H1 (cell line): ENCODE measurements at regions not wholly inside any gene's neighbourhood (a gene's known extent, or its start where the extent isn't known, plus 50 kb on each side); places are given as distances from the start of the nearest gene placed in this dataset.

Source experiments
- CTCF ChIA-PET: fragments of 300-600 bp; sonication (Branson Sonifier 250); formaldehyde crosslinking; loops from one replicate; lab custom pipeline; 2021; ENCODE audit not compliant: partially characterized antibody; lab: Charles Lee
- POLR2A ChIA-PET: fragments of 300-600 bp; sonication (Branson Sonifier 250); formaldehyde crosslinking; loops from one replicate; lab custom pipeline; 2021; ENCODE audit warnings: inconsistent platforms; ENCODE audit not compliant: partially characterized antibody; lab: Charles Lee
- DNase-seq, 2 experiments: peaks; one replicate each; pipeline versions ENCODE4 v3.0.0 to v3.0.0-alpha.2; 2010 to 2022; ENCODE audit warnings: low spot score in 2 of 2, low read depth in 1 of 2, mixed read lengths in 1 of 2
- FAIRE-seq: peaks from 2 replicates; lab custom pipeline; 2011; peaks lifted over from hg19 to GRCh38; lab: Jason Lieb, UNC
- H2AFZ ChIP-seq: 2 replicates; pipeline ENCODE4 v1.8.1; 2012; ENCODE audit warnings: low read length, inconsistent platforms
- H2AK5ac ChIP-seq: 2 replicates; pipeline ENCODE4 v1.6.1; 2013; ENCODE audit warnings: low read depth, low read length
- H2BK120ac ChIP-seq: replicated peaks from 2 replicates; pipeline ENCODE3; 2013; ENCODE audit warnings: low read depth, low read length, inconsistent platforms
- H2BK12ac ChIP-seq: 2 replicates; pipeline ENCODE4 v1.6.1; 2013; ENCODE audit warnings: low read depth, low read length
- H2BK15ac ChIP-seq: 2 replicates; pipeline ENCODE4 v1.6.1; 2013; ENCODE audit warnings: low read length
- H2BK20ac ChIP-seq: 2 replicates; pipeline ENCODE4 v1.6.1; 2013; ENCODE audit warnings: low read length
- H2BK5ac ChIP-seq: 2 replicates; pipeline ENCODE4 v1.6.1; 2013; ENCODE audit warnings: low read depth, low read length
- H3K14ac ChIP-seq: 2 replicates; pipeline ENCODE4 v1.6.1; 2013; ENCODE audit warnings: inconsistent platforms; ENCODE audit not compliant: insufficient read length
- H3K18ac ChIP-seq: 2 replicates; pipeline ENCODE4 v1.6.1; 2013; ENCODE audit warnings: low read length; ENCODE audit errors: extremely low read depth
- H3K23ac ChIP-seq: 2 replicates; pipeline ENCODE4 v1.6.1; 2013; ENCODE audit warnings: inconsistent platforms; ENCODE audit not compliant: insufficient read length
- H3K23me2 ChIP-seq: 2 replicates; pipeline ENCODE4 v1.6.1; 2013; ENCODE audit warnings: low read depth, low read length
- H3K27ac ChIP-seq: 2 replicates; pipeline ENCODE4 v1.6.1; 2011; ENCODE audit warnings: low read depth, low read length, inconsistent platforms
- H3K27me3 ChIP-seq, 4 experiments: replicated peaks in 1 of 4; 1 replicate in 1 of 4; 2 replicates in 3 of 4; pipeline versions ENCODE4 v1.6.1 to v1.8.1; 2011 to 2013; ENCODE audit warnings: low read length in 3 of 4, mild to moderate bottlenecking in 3 of 4, inconsistent platforms in 2 of 4, mixed read lengths in 2 of 4, moderate library complexity in 1 of 4; ENCODE audit not compliant: control insufficient read depth in 3 of 4, insufficient read depth in 3 of 4; ENCODE audit errors: extremely low read depth in 1 of 4
- H3K36me3 ChIP-seq, 4 experiments: 2 replicates each; pipeline versions ENCODE4 v1.6.1 to v1.8.1; 2011 to 2013; ENCODE audit warnings: mild to moderate bottlenecking in 4 of 4, low read length in 3 of 4, moderate library complexity in 2 of 4, control low read depth in 1 of 4, inconsistent platforms in 1 of 4; ENCODE audit not compliant: insufficient read depth in 4 of 4, control insufficient read depth in 2 of 4
- H3K4ac ChIP-seq: replicated peaks from 2 replicates; pipeline ENCODE3; 2013; ENCODE audit warnings: low read length, low read depth, mixed read lengths, inconsistent platforms; ENCODE audit not compliant: insufficient read length
- H3K4me1 ChIP-seq, 4 experiments: replicated peaks in 1 of 4; 1 replicate in 1 of 4; 2 replicates in 3 of 4; pipeline versions ENCODE4 v1.6.1 to v1.8.1; 2011 to 2013; ENCODE audit warnings: low read length in 3 of 4, inconsistent platforms in 2 of 4, mixed read lengths in 1 of 4; ENCODE audit not compliant: insufficient read depth in 4 of 4, control insufficient read depth in 3 of 4
- H3K4me2 ChIP-seq, 2 experiments: 2 replicates each; pipeline versions ENCODE4 v1.6.1 to v1.8.1; 2011 to 2013; ENCODE audit warnings: low read depth in 2 of 2, low read length in 2 of 2, control low read depth in 1 of 2, inconsistent platforms in 1 of 2, mild to moderate bottlenecking in 1 of 2; ENCODE audit not compliant: insufficient read depth in 1 of 2
- H3K4me3 ChIP-seq, 4 experiments: fragments of 200-600, 300-600 bp in 1 of 4; sonication (generic), shearing (Covaris generic), sonication (Bioruptor Twin) in 1 of 4; 2 replicates each; pipeline versions ENCODE4 v1.5.1 to v1.8.1; 2011 to 2016; ENCODE audit warnings: low read length in 4 of 4, low read depth in 3 of 4, control low read depth in 2 of 4, inconsistent platforms in 2 of 4, mild to moderate bottlenecking in 2 of 4, mixed read lengths in 1 of 4, moderate library complexity in 1 of 4; ENCODE audit not compliant: insufficient read depth in 2 of 4; ENCODE audit errors: extremely low read depth in 1 of 4
- H3K56ac ChIP-seq: replicated peaks from 2 replicates; pipeline ENCODE3; 2013; ENCODE audit warnings: low read depth, mild to moderate bottlenecking, mixed read lengths, low read length, inconsistent platforms; ENCODE audit not compliant: insufficient read length
- H3K79me1 ChIP-seq: 2 replicates; pipeline ENCODE4 v1.6.1; 2013; ENCODE audit warnings: low read depth, low read length, control low read depth
- H3K79me2 ChIP-seq, 2 experiments: 2 replicates each; pipeline versions ENCODE4 v1.6.1 to v1.8.1; 2012 to 2013; ENCODE audit warnings: low read length in 2 of 2, mild to moderate bottlenecking in 2 of 2, inconsistent platforms in 1 of 2; ENCODE audit not compliant: insufficient read depth in 2 of 2, control insufficient read depth in 1 of 2
- H3K9ac ChIP-seq, 4 experiments: replicated peaks in 1 of 4; 1 replicate in 1 of 4; 2 replicates in 3 of 4; pipeline versions ENCODE4 v1.6.1 to v1.8.1; 2011 to 2013; ENCODE audit warnings: low read depth in 3 of 4, low read length in 3 of 4, control low read depth in 2 of 4, mild to moderate bottlenecking in 2 of 4, moderate library complexity in 2 of 4, inconsistent platforms in 1 of 4; ENCODE audit errors: extremely low read depth in 1 of 4
- H3K9me3 ChIP-seq, 2 experiments: 2 replicates each; pipeline versions ENCODE4 v1.6.1 to v1.8.1; 2012 to 2013; ENCODE audit warnings: mild to moderate bottlenecking in 2 of 2, moderate library complexity in 2 of 2, control low read depth in 1 of 2, inconsistent platforms in 1 of 2, low read depth in 1 of 2, low read length in 1 of 2, mixed read lengths in 1 of 2; ENCODE audit not compliant: insufficient read depth in 2 of 2
- H4K20me1 ChIP-seq, 2 experiments: replicated peaks in 1 of 2; 2 replicates each; pipeline versions ENCODE3 to v1.8.1; 2011 to 2013; ENCODE audit warnings: inconsistent platforms in 2 of 2, low read length in 2 of 2, mild to moderate bottlenecking in 1 of 2; ENCODE audit not compliant: insufficient read depth in 2 of 2, control insufficient read depth in 1 of 2
- H4K5ac ChIP-seq: 2 replicates; pipeline ENCODE4 v1.6.1; 2013; ENCODE audit warnings: low read length, low read depth, mixed read lengths, inconsistent platforms; ENCODE audit not compliant: insufficient read length
- H4K8ac ChIP-seq: 2 replicates; pipeline ENCODE4 v1.8.0; 2013; ENCODE audit warnings: mild to moderate bottlenecking, moderate library complexity, low read length, inconsistent platforms; ENCODE audit not compliant: insufficient read depth; ENCODE audit errors: extremely low read depth
- H4K91ac ChIP-seq: replicated peaks from 2 replicates; pipeline ENCODE3; 2013; ENCODE audit warnings: low read length, mixed read lengths, inconsistent platforms; ENCODE audit not compliant: insufficient read length
- BRCA1 ChIP-seq: IDR thresholded peaks from 2 replicates; pipeline ENCODE4 v1.6.1; 2012; ENCODE audit warnings: low read depth, low read length, improper control_type of control experiment
- CHD1 ChIP-seq: IDR thresholded peaks from 2 replicates; pipeline ENCODE4 v1.6.1; 2012; ENCODE audit warnings: low read depth, low read length, improper control_type of control experiment
- E2F6 ChIP-seq: IDR thresholded peaks from 2 replicates; pipeline ENCODE4 v1.6.1; 2012; ENCODE audit warnings: inconsistent platforms
- GTF2F1 ChIP-seq: IDR thresholded peaks from 2 replicates; pipeline ENCODE4 v1.6.1; 2012; ENCODE audit warnings: low read depth, low read length, improper control_type of control experiment, borderline replicate concordance
- KDM4A ChIP-seq: IDR thresholded peaks from one replicate; pipeline ENCODE4 v1.7.1; 2012; ENCODE audit warnings: low read depth, mild to moderate bottlenecking, moderate library complexity, low read length, inconsistent platforms; ENCODE audit not compliant: severe bottlenecking
- KDM5A ChIP-seq: fragments of 200-600 bp; IDR thresholded peaks from 2 replicates; pipeline ENCODE4 v1.7.1; 2012; ENCODE audit warnings: mild to moderate bottlenecking, low read length, inconsistent platforms, mixed read lengths
- SIX5 ChIP-seq: IDR thresholded peaks from 2 replicates; pipeline ENCODE4 v1.6.1; 2011; ENCODE audit warnings: mild to moderate bottlenecking, low read depth, low read length
- TBP ChIP-seq: IDR thresholded peaks from 2 replicates; pipeline ENCODE4 v1.6.1; 2011; ENCODE audit warnings: low read depth, low read length, improper control_type of control experiment
- USF2 ChIP-seq: IDR thresholded peaks from 2 replicates; pipeline ENCODE4 v1.6.1; 2011; ENCODE audit warnings: low read length, improper control_type of control experiment
- WGBS, 2 experiments: shearing (Covaris generic) in 1 of 2; methylation state at CpG; one replicate each; pipeline versions ENCODE4 v1.1.6 to v1.1.7; 2013 to 2015; ENCODE audit warnings: low lambda C conversion rate in 2 of 2, mixed read lengths in 2 of 2, inconsistent platforms in 1 of 2, low coverage in 1 of 2, missing lambda C conversion rate in 1 of 2; ENCODE audit not compliant: insufficient replicate concordance in 2 of 2, insufficient coverage in 1 of 2, insufficient read length in 1 of 2; ENCODE audit errors: extremely low coverage in 1 of 2, missing lambda C conversion rate in 1 of 2; 5-methylcytosine and 5-hydroxymethylcytosine counted together

GRCh38 chr2:147603447-147603846 lies 241.4 kb upstream of the ACVR2A start:
- Histone ChIP-seq H2AFZ (no peak overlapping the region), H3K18ac (no peak overlapping the region), H3K9me3 (no peaks in the 10 kb centered on the region), H3K4me1 (peaks cover 0 to 8% (median 6%) of the 10 kb centered on the region in 4 experiments; a peak in 4 of 7 replicates), H3K79me1 (no peaks in the 10 kb centered on the region), H2BK15ac (no peak overlapping the region), H4K8ac (no peak overlapping the region), H3K36me3 (no peaks in the 10 kb centered on the region), H3K4ac (no peak overlapping the region), H2BK120ac (no peak overlapping the region), H3K9ac (no peak overlapping the region), H3K56ac (no peak overlapping the region), H3K4me3 (no peak overlapping the region), H2BK20ac (no peak overlapping the region), H3K23me2 (no peaks in the 10 kb centered on the region), H2BK5ac (no peak overlapping the region), H4K20me1 (no peaks in the 10 kb centered on the region), H2BK12ac (no peak overlapping the region), H3K14ac (no peak overlapping the region), H3K23ac (no peak overlapping the region), H2AK5ac (no peak overlapping the region), H3K79me2 (no peaks in the 10 kb centered on the region), H3K27ac (no peak overlapping the region), H3K27me3 (no peaks in the 10 kb centered on the region), H3K4me2 (no peak overlapping the region), H4K5ac (no peak overlapping the region), H4K91ac (no peak overlapping the region)
- no peak for FAIRE-seq
- DNase-seq = no peak
- ChIA-PET POLR2A (no interaction called here), CTCF (no interaction called here)
- WGBS, 2 experiments = 79% methylated on average over 1 of the region's 1 CpG; no CpG with 5 or more reads in 1 of the 2 experiments
- TF ChIP-seq CHD1 = no peak
- no peak for TF ChIP-seq KDM4A
- TF ChIP-seq USF2 = no peak
- TF ChIP-seq KDM5A = no peak
- no peak for TF ChIP-seq BRCA1
- TF ChIP-seq SIX5 = no peak
- no peak for TF ChIP-seq TBP
- TF ChIP-seq GTF2F1 = no peak
- no peak for TF ChIP-seq E2F6
